PFSK-1 (cell line): ENCODE measurements at regions not wholly inside any gene's neighbourhood (a gene's known extent, or its start where the extent isn't known, plus 50 kb on each side); places are given as distances from the start of the nearest gene placed in this dataset.

Source experiments
- POLR2AphosphoS5 ChIP-seq: IDR thresholded peaks from 2 replicates; pipeline ENCODE4 v1.6.1; 2012; ENCODE audit warnings: low read depth, mild to moderate bottlenecking, control low read depth, low read length, moderate library complexity
- REST ChIP-seq, 2 experiments: IDR thresholded peaks; 2 replicates each; pipeline versions ENCODE4 v1.6.1 to v1.8.0; 2011 to 2012; ENCODE audit warnings: low read depth in 2 of 2, low read length in 2 of 2, control low read depth in 1 of 2, inconsistent platforms in 1 of 2, mild to moderate bottlenecking in 1 of 2, moderate library complexity in 1 of 2; ENCODE audit not compliant: insufficient read depth in 1 of 2
- SIN3A ChIP-seq: IDR thresholded peaks from 2 replicates; pipeline ENCODE4 v1.6.1; 2012; ENCODE audit warnings: mild to moderate bottlenecking, low read length, moderate library complexity, borderline replicate concordance; ENCODE audit not compliant: insufficient read depth
- TAF1 ChIP-seq: IDR thresholded peaks from 2 replicates; pipeline ENCODE4 v1.6.1; 2012; ENCODE audit warnings: low read length, control low read depth, borderline replicate concordance; ENCODE audit not compliant: insufficient read depth

GRCh38 chr1:91610102-91610501 is 109.5 kb downstream of the CDC7 start:
- TF ChIP-seq POLR2AphosphoS5, result no peak
- no peak for TF ChIP-seq TAF1
- no peak for TF ChIP-seq REST (IDR thresholded peaks at IDR 0.05; ENCODE audit: insufficient read depth in 1 of 2, low read depth in 2 of 2, low read length in 2 of 2)
- no peak for TF ChIP-seq SIN3A
